Renal cortex interstitium (tissue), 11 donors: ENCODE measurements at regions not wholly inside any gene's neighbourhood (a gene's known extent, or its start where the extent isn't known, plus 50 kb on each side); places are given as distances from the start of the nearest gene placed in this dataset.
A peak's percentile ranks its signal among the peaks of the same experiment; 100 is the strongest.
"Not testable (repeated sequence)": the region's sequence is repeated elsewhere in the genome, so short reads cannot be mapped to it uniquely, and the experiment has no call there.

ENCODE experiments used
- DNase-seq, 11 donors: peaks; one replicate each; pipeline ENCODE4 v3.0.0-alpha.2; 2013; ENCODE audit warnings: low read depth in 9 of 11, low spot score in 4 of 11; ENCODE audit errors: extremely low read depth in 1 of 11

DNA sequence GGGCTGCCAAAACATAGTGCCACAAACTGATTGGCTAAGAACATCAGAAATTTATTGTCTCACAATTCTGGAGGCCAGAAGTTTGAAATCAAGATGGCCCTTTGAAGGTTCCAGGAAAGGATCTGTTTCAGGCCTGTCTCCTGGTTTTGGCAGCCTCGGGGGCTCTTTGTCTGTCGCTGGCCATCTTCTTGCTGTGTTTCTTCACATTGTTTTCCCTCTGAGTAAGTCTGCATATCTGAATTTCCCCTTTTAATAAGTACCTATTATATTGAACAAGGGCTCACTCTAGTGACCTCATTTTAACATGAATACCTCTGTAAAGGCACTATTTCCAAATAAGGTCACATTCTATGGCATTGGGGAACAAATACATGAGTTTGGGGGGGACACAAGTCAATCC, 467.1 kb upstream of the MGAT4C start:
- no peak for DNase-seq

GRCh38 chr12:86721713-86722397, 465.7 kb upstream of the MGAT4C start:
- no peak for DNase-seq

- no peak for DNase-seq
Observed at GRCh38 chr12:86719381-86719780, 463.2 kb upstream of the MGAT4C start.

GRCh38 chr12:86713121-86713520, 456.9 kb upstream of the MGAT4C start:
- DNase-seq = no peak

- DNase-seq = no peak
Observed at GRCh38 chr12:86712425-86712843, 456.2 kb upstream of the MGAT4C start.

DNA sequence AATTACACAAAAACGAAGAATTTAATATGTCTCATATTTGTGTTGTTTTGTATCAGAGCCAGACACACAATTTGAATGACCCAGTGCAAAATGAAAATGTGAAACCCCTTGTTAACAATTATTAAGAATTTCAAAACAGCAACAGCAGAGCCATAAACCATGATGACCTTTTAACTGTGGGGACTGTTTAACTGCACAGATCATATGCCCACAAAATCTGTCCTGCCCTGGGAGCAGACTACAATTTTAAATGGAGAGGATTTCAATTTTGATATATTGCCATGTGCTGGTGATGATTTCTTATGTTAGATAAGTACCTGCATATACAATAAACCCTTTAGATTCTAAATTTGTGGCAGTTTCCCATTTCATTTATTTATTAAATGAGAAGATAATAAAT, 455.5 kb upstream of the MGAT4C start:
- DNase-seq = no peak

- DNase-seq = no peak
Observed at GRCh38 chr12:86710109-86710508, 453.9 kb upstream of the MGAT4C start.

DNA sequence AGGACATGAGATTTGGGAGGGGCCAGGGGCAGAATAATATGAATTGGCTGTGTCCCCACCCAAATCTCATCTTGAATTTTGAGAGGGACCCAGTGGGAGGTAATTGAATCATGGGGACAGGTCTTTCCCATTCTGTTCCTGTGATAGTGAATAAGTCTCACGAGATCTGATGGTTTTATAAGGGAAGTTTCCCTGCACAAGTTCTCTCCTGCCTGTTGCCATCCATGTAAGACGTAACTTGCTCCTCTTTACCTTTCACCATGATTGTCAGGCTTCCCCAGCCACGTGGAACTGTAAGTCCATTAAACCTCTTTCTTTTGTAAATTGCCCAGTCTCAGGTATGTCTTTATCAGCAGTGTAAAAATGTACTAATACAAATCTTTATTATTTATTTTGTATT, 452.8 kb upstream of the MGAT4C start:
- not testable (repeated sequence) for DNase-seq

- peak in 6 of 11 donors; percentile 3 to 46 (median 14) for DNase-seq
Observed at GRCh38 chr12:86698641-86698980, 442.4 kb upstream of the MGAT4C start.

- no peak for DNase-seq
Observed at GRCh38 chr12:86697916-86698640, 441.9 kb upstream of the MGAT4C start.

- no peak for DNase-seq
Observed at GRCh38 chr12:86683568-86684304, 427.5 kb upstream of the MGAT4C start.

DNA sequence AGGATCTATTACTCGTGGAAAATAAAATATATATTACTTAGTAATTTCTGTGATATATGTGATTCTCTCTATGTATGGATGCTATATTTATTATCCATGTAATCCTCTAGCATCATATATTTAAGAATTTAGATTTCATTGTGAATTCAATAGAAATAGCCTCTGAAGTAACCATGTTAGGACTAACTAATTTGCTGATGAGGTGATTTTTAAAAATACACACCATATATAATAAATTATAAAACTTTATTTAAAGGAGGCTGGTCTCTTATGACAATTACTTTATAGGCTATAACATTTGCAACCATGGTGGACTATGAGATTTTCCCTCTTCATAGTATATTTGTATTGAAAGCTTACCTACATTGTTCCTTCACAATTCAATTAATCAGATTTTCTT, 424.9 kb upstream of the MGAT4C start:
- DNase-seq = no peak

- no peak for DNase-seq
Observed at GRCh38 chr12:86675197-86675596, 419.0 kb upstream of the MGAT4C start.

GRCh38 chr12:86670986-86671385, 414.8 kb upstream of the MGAT4C start:
- DNase-seq = no peak

DNA sequence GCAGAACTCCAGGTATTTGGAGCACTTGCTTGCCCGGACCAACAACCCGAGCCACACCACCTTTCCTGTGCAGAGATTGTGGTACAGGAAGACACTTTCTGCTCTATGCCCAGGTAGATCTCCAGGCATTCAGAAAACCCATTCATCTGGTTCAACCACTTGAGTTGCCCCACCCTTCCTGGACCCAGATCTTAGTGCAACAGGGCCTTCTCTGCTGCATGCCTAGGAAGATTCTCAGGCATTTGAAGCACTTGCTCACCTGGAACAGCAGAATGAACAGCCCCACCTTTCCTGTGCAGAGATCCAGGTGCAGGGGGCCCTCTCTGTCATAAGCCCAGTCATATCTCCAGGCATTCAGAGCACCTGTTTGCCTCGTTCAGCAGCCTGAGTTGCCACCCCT, 412.8 kb upstream of the MGAT4C start:
- no peak for DNase-seq

- DNase-seq = no peak
Observed at GRCh38 chr12:86666316-86666715, 410.1 kb upstream of the MGAT4C start.

GRCh38 chr12:86663716-86664115, 407.5 kb upstream of the MGAT4C start:
- peak in 1 of 11 donors; percentile 2 for DNase-seq

GRCh38 chr12:86663173-86663572, 407.0 kb upstream of the MGAT4C start:
- no peak for DNase-seq

DNA sequence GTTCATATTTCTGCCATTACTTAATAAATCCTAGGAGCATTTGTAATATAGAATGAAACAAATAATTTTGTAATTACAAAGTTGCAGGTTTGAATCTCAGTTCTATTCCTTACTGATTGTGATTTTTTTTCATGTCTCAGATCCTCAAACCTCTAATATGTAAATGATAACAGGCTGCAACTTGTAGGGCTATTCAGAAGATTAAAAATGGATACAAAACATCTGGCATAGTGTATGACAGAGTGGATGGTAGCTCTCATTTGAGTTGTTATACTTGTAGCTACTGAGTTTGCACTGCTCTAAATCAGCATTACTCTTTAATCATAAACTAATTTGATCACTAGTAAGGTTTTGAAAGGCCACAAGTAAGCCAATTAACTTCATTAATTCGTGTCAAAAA, 406.3 kb upstream of the MGAT4C start:
- no peak for DNase-seq

GRCh38 chr12:86660488-86661147, 404.4 kb upstream of the MGAT4C start:
- DNase-seq = no peak
